IMR-90 (cell line): ENCODE measurements at regions not wholly inside any gene's neighbourhood (a gene's known extent, or its start where the extent isn't known, plus 50 kb on each side); places are given as distances from the start of the nearest gene placed in this dataset.

Source experiments
- ATAC-seq: fragments of 200-7000 bp; cut with Tn5 transposase; 2 replicates; pipeline ENCODE4 v1.9.1; 2020; ENCODE audit warnings: low read depth, mild to moderate bottlenecking, moderate library complexity
- BruUV-seq: library from RNA; stranded (reverse); fragments of 400-500 nt; replicated peaks from 2 replicates; lab custom pipeline; 2021; lab: Mats Ljungman, UMichigan
- CTCF ChIA-PET: fragments of 300-600 bp; formaldehyde crosslinking; extraction: SDS; loops from one replicate; lab custom pipeline; 2021; ENCODE audit warnings: antibody characterized with exemption; lab: Yijun Ruan, JAX
- POLR2A ChIA-PET: fragments of 300-600 bp; sonication (Branson Sonifier 250); formaldehyde crosslinking; loops from one replicate; lab custom pipeline; 2022; ENCODE audit warnings: antibody characterized with exemption; ENCODE audit not compliant: unreplicated experiment; lab: Charles Lee
- DNase-seq: peaks from one replicate; pipeline ENCODE4 v3.0.0; 2013
- H2AFZ ChIP-seq: replicated peaks from 2 replicates; pipeline ENCODE3; 2013; ENCODE audit warnings: low read length, mild to moderate bottlenecking; ENCODE audit not compliant: poor library complexity
- H2AK5ac ChIP-seq: 2 replicates; pipeline ENCODE4 v1.6.1; 2013; ENCODE audit warnings: low read depth, low read length, inconsistent platforms
- H2AK9ac ChIP-seq: replicated peaks from 2 replicates; pipeline ENCODE3; 2013; ENCODE audit warnings: mild to moderate bottlenecking, low read depth, low read length, moderate library complexity; ENCODE audit not compliant: poor library complexity
- H2BK120ac ChIP-seq: 2 replicates; pipeline ENCODE4 v1.6.1; 2013; ENCODE audit warnings: low read depth, low read length, inconsistent platforms
- H2BK15ac ChIP-seq: 3 replicates; pipeline ENCODE4 v1.6.1; 2013; ENCODE audit warnings: low read depth, low read length, inconsistent platforms
- H2BK20ac ChIP-seq: 2 replicates; pipeline ENCODE4 v1.6.1; 2013; ENCODE audit warnings: low read depth, mild to moderate bottlenecking, inconsistent platforms, low read length, moderate library complexity
- H2BK5ac ChIP-seq: 2 replicates; pipeline ENCODE4 v1.6.1; 2013; ENCODE audit warnings: mild to moderate bottlenecking, low read depth, low read length, inconsistent platforms; ENCODE audit not compliant: poor library complexity, severe bottlenecking
- H3K14ac ChIP-seq: replicated peaks from 2 replicates; pipeline ENCODE4 v1.6.1; 2013; ENCODE audit warnings: low read depth, low read length, inconsistent platforms
- H3K18ac ChIP-seq: 2 replicates; pipeline ENCODE4 v1.6.1; 2013; ENCODE audit warnings: low read depth, low read length, control low read depth
- H3K23ac ChIP-seq: 2 replicates; pipeline ENCODE4 v1.6.1; 2013; ENCODE audit warnings: low read depth, low read length, inconsistent platforms
- H3K27ac ChIP-seq: 2 replicates; pipeline ENCODE4 v1.5.1; 2013; ENCODE audit warnings: mild to moderate bottlenecking, control low read depth, low read length; ENCODE audit not compliant: insufficient read depth
- H3K27me3 ChIP-seq: 2 replicates; pipeline ENCODE4 v1.6.1; 2013; ENCODE audit warnings: low read length; ENCODE audit not compliant: control insufficient read depth, insufficient read depth
- H3K36me3 ChIP-seq: 2 replicates; pipeline ENCODE4 v1.6.1; 2013; ENCODE audit warnings: low read length, mixed read lengths; ENCODE audit not compliant: control insufficient read depth, insufficient read depth
- H3K4ac ChIP-seq: 2 replicates; pipeline ENCODE4 v1.6.1; 2013; ENCODE audit warnings: low read depth, low read length, inconsistent platforms
- H3K4me1 ChIP-seq: 2 replicates; pipeline ENCODE4 v1.6.1; 2013; ENCODE audit warnings: low read length, mixed read lengths; ENCODE audit not compliant: control insufficient read depth, insufficient read depth
- H3K4me2 ChIP-seq: 2 replicates; pipeline ENCODE4 v1.6.1; 2013; ENCODE audit warnings: low read depth, mild to moderate bottlenecking, control low read depth, low read length, moderate library complexity
- H3K4me3 ChIP-seq: 2 replicates; pipeline ENCODE4 v1.5.1; 2013; ENCODE audit warnings: low read depth, mild to moderate bottlenecking, control low read depth, low read length, moderate library complexity; ENCODE audit not compliant: insufficient read depth
- H3K56ac ChIP-seq: 2 replicates; pipeline ENCODE4 v1.6.1; 2013; ENCODE audit warnings: low read length, inconsistent platforms; ENCODE audit not compliant: insufficient read depth; ENCODE audit errors: extremely low read depth
- H3K79me1 ChIP-seq, 2 experiments: 2 replicates each; pipeline ENCODE4 v1.6.1; 2013; ENCODE audit warnings: low read length in 2 of 2, inconsistent platforms in 1 of 2, low read depth in 1 of 2
- H3K9ac ChIP-seq: 2 replicates; pipeline ENCODE4 v1.6.1; 2013; ENCODE audit warnings: low read depth, low read length, control low read depth
- H3K9me1 ChIP-seq: 2 replicates; pipeline ENCODE4 v1.6.1; 2013; ENCODE audit warnings: low read length, inconsistent platforms; ENCODE audit not compliant: insufficient read depth
- H3K9me3 ChIP-seq: 2 replicates; pipeline ENCODE4 v1.6.1; 2013; ENCODE audit warnings: low read length; ENCODE audit not compliant: control insufficient read depth, insufficient read depth
- H4K20me1 ChIP-seq: 2 replicates; pipeline ENCODE4 v1.6.1; 2013; ENCODE audit warnings: low read length, inconsistent platforms; ENCODE audit not compliant: insufficient read depth
- H4K5ac ChIP-seq: 2 replicates; pipeline ENCODE4 v1.6.1; 2013; ENCODE audit warnings: mild to moderate bottlenecking, low read depth, low read length, control low read depth
- H4K8ac ChIP-seq, 2 experiments: 2 replicates each; pipeline ENCODE4 v1.6.1; 2013; ENCODE audit warnings: low read depth in 2 of 2, low read length in 2 of 2, control low read depth in 1 of 2, inconsistent platforms in 1 of 2
- H4K91ac ChIP-seq: 2 replicates; pipeline ENCODE4 v1.6.1; 2013; ENCODE audit warnings: low read depth, low read length, inconsistent platforms; ENCODE audit not compliant: insufficient read depth
- BHLHE40 ChIP-seq: fragments of 150-350 bp; IDR thresholded peaks from 2 replicates; pipeline ENCODE4 v1.6.1; 2016; ENCODE audit warnings: mild to moderate bottlenecking, low read depth, low read length
- CEBPB ChIP-seq: IDR thresholded peaks from 2 replicates; pipeline ENCODE4 v1.6.1; 2012; ENCODE audit warnings: low read depth, low read length, improper control_type of control experiment
- CHD1 ChIP-seq: IDR thresholded peaks from 2 replicates; pipeline ENCODE4 v1.6.1; 2012; ENCODE audit warnings: low read depth, low read length, improper control_type of control experiment
- ELK1 ChIP-seq: fragments of 150-350 bp; IDR thresholded peaks from 2 replicates; pipeline ENCODE4 v1.6.1; 2016; ENCODE audit warnings: low read depth, mild to moderate bottlenecking, low read length, moderate library complexity, borderline replicate concordance
- FOS ChIP-seq: fragments of 150-350 bp; IDR thresholded peaks from 2 replicates; pipeline ENCODE4 v1.6.1; 2016; ENCODE audit warnings: low read depth, low read length
- MAFK ChIP-seq: IDR thresholded peaks from 2 replicates; pipeline ENCODE4 v1.6.1; 2012; ENCODE audit warnings: low read depth, low read length, improper control_type of control experiment
- MAZ ChIP-seq: IDR thresholded peaks from 2 replicates; pipeline ENCODE4 v1.6.1; 2012; ENCODE audit warnings: low read depth, mild to moderate bottlenecking, low read length, improper control_type of control experiment, moderate library complexity, borderline replicate concordance
- RFX5 ChIP-seq: IDR thresholded peaks from 2 replicates; pipeline ENCODE4 v1.8.0; 2012; ENCODE audit warnings: low read depth, mild to moderate bottlenecking, low read length, moderate library complexity
- SMC3 ChIP-seq: fragments of 150-350 bp; IDR thresholded peaks from 2 replicates; pipeline ENCODE4 v1.6.1; 2016; ENCODE audit warnings: low read depth, mild to moderate bottlenecking, antibody characterized with exemption, low read length, moderate library complexity
- WGBS, 2 experiments: methylation state at CpG; one replicate each; pipeline versions ENCODE4 v1.1.5 to v1.1.7; 2013; ENCODE audit warnings: missing lambda C conversion rate in 2 of 2; ENCODE audit not compliant: insufficient read length in 1 of 2; ENCODE audit errors: extremely low coverage in 2 of 2; 5-methylcytosine and 5-hydroxymethylcytosine counted together
- dilution Hi-C: fragments of 300-500 bp; cut with HindIII; formaldehyde crosslinking; loops from one replicate; pipeline ENCODE4 v1.14.3; 2018; ENCODE audit warnings: low sequenced_read_pairs; ENCODE audit not compliant: unreplicated experiment
- in situ Hi-C: fragments of 300-500 bp; cut with MboI; formaldehyde crosslinking; loops from 3 replicates; pipeline ENCODE4 v1.14.3; 2019; ENCODE audit warnings: low sequenced_read_pairs, inconsistent platforms, mixed read lengths
- intact Hi-C: fragments of 100-400 bp; cut with micrococcal nuclease; formaldehyde crosslinking; loops from 2 replicates; pipeline ENCODE4 v1.10.0; 2022
- TF ChIP-seq, protein P1 (sequence below): conservative IDR thresholded peaks from 2 replicates; pipeline ENCODE4 v1.5.1; 2012; ENCODE audit warnings: mild to moderate bottlenecking, low read depth, low read length, improper control_type of control experiment
- TF ChIP-seq, protein P2 (sequence below): fragments of 150-350 bp; IDR thresholded peaks from 2 replicates; pipeline ENCODE4 v1.6.1; 2017; ENCODE audit warnings: mild to moderate bottlenecking, antibody characterized with exemption, low read length, low read depth

DNA sequence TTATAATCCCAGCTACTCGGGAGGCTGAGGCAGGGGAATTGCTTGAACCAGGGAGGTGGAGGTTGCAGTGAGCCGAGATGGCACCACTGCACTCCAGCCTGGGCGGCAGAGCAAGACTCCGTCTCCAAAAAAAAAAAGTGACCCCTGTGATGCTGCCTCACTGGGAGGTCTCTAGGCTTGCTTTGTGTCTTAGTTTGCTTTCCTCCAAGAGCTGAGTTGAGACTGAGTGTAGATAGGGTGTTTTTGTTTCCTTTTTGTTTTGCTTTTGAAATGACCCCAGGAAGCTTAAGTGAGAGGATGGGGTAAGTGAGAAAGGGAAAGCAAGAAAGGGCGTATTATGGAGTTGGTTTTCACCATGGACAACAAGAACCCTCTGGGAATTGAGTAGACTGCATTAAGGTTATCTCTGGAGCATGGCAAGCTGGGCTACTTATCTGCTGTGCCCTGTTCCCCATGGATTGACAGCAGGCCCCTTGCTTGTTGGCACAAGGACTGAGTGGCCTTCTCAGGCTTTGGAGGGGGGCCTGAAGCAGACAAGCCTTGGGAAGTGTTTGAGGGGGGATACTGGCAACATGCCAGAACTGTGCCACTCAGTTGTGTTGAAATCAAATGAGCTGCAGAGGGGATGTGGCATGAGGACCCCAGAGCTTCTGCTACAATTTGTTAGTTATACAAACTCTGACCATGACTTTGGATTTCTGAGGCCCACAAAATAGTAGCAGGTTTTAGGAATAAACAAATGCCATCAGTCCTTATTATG, 300.6 kb upstream of the C11orf87 start:
- Histone ChIP-seq H3K23ac (no peak overlapping the region), H3K36me3 (no peaks in the 10 kb centered on the region), H2AK5ac (no peak overlapping the region), H2BK20ac (no peak overlapping the region), H2AFZ (no peak overlapping the region), H3K4me2 (no peak overlapping the region), H4K5ac (no peak overlapping the region), H2BK15ac (no peak overlapping the region), H3K27ac (no peak overlapping the region), H3K27me3 (no peaks in the 10 kb centered on the region), H3K14ac (no peak overlapping the region), H3K18ac (no peak overlapping the region), H3K4me1 (peaks cover 2% of the 10 kb centered on the region; the same call in 1 of the 2 replicates), H4K20me1 (no peaks in the 10 kb centered on the region), H3K56ac (no peak overlapping the region), H3K79me1 (no peaks in the 10 kb centered on the region), H3K4ac (no peak overlapping the region), H2BK120ac (no peak overlapping the region), H3K9me3 (no peaks in the 10 kb centered on the region), H3K4me3 (no peak overlapping the region), H4K8ac (no peak overlapping the region), H2AK9ac (no peak overlapping the region), H2BK5ac (no peak overlapping the region), H3K9ac (no peak overlapping the region), H3K9me1 (no peaks in the 10 kb centered on the region), H4K91ac (no peak overlapping the region)
- 33% methylated on average over 1 of the region's 5 CpGs; no CpG with 5 or more reads in 1 of the 2 experiments for WGBS, 2 experiments
- dilution Hi-C loops = no loop called here
- TF ChIP-seq MAFK (no peak), CHD1 (no peak), ELK1 (no peak), RFX5 (no peak), BHLHE40 (no peak), SMC3 (no peak), FOS (no peak), CEBPB (no peak), MAZ (no peak)
- TF ChIP-seq, protein P1, sequence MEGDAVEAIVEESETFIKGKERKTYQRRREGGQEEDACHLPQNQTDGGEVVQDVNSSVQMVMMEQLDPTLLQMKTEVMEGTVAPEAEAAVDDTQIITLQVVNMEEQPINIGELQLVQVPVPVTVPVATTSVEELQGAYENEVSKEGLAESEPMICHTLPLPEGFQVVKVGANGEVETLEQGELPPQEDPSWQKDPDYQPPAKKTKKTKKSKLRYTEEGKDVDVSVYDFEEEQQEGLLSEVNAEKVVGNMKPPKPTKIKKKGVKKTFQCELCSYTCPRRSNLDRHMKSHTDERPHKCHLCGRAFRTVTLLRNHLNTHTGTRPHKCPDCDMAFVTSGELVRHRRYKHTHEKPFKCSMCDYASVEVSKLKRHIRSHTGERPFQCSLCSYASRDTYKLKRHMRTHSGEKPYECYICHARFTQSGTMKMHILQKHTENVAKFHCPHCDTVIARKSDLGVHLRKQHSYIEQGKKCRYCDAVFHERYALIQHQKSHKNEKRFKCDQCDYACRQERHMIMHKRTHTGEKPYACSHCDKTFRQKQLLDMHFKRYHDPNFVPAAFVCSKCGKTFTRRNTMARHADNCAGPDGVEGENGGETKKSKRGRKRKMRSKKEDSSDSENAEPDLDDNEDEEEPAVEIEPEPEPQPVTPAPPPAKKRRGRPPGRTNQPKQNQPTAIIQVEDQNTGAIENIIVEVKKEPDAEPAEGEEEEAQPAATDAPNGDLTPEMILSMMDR = no peak
- TF ChIP-seq, protein P2, sequence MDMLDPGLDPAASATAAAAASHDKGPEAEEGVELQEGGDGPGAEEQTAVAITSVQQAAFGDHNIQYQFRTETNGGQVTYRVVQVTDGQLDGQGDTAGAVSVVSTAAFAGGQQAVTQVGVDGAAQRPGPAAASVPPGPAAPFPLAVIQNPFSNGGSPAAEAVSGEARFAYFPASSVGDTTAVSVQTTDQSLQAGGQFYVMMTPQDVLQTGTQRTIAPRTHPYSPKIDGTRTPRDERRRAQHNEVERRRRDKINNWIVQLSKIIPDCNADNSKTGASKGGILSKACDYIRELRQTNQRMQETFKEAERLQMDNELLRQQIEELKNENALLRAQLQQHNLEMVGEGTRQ = no peak
- ATAC-seq (no peak), DNase-seq (no peak)
- POLR2A ChIA-PET = no interaction called here
- BruUV-seq = no TSS peak
- in situ Hi-C loops = no loop called here
- intact Hi-C loops = no loop called here
- CTCF ChIA-PET = no interaction called here
